ENCODE measurements at regions not wholly inside any gene's neighbourhood (a gene's known extent, or its start where the extent isn't known, plus 50 kb on each side); places are given as distances from the start of the nearest gene placed in this dataset.

GRCh38 chrX:115940888-115941332 is 229.6 kb upstream of the AGTR2 start:
- no peak for TF ChIP-seq CTCF (IDR thresholded peaks at IDR 0.05; ENCODE audit: insufficient read depth, low read length)
- no peak for TF ChIP-seq POLR2AphosphoS5 (IDR thresholded peaks at IDR 0.05; ENCODE audit: low read depth)
- no peak for TF ChIP-seq REST (IDR thresholded peaks at IDR 0.05; ENCODE audit: insufficient replicate concordance, low read depth)
- no peak for TF ChIP-seq GABPA (IDR thresholded peaks at IDR 0.05; ENCODE audit: low read depth)
- no peak for TF ChIP-seq SPI1 (IDR thresholded peaks at IDR 0.05; ENCODE audit: borderline replicate concordance, low read depth)
